HG02852 (cell line): ENCODE measurements at regions not wholly inside any gene's neighbourhood (a gene's known extent, or its start where the extent isn't known, plus 50 kb on each side); places are given as distances from the start of the nearest gene placed in this dataset.
"Not testable (repeated sequence)": the region's sequence is repeated elsewhere in the genome, so short reads cannot be mapped to it uniquely, and the experiment has no call there.

Experiments used
- ATAC-seq: cut with Tn5 transposase; IDR thresholded peaks from one replicate; pipeline ENCODE4 v1.9.1; 2021; ENCODE audit warnings: mild to moderate bottlenecking, moderate library complexity; ENCODE audit not compliant: unreplicated experiment

DNA sequence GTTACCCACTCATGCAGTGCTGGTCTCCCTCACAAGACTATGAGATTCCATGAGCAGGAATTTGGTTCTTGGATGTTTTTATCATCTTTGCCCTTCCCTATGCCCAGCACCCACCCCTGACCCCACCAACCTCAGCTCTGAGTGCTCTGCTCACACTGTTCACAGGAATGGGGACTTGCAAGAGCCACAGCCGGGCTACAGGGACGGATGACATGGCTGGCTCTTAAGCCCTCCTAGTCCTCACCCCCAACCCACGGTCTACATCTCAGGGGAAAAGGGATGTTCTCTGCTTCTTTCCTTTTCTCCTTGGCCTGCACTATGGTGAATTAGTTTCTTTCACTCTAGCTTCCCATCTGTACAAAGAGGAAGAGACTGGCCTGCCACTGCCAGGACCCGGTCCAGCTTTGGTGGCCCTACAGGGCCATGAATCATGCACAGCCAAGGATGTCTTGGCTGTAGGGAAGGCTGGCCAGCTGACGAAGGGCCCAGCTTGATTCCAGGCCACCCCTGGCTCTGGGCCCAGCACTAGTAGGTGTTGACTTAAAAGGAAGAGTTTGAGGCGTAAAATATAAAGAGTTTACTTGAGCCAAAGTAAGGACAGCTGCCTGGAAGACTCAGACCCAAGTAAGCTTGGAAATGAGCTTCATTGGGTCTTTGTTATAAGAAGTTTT lies 79.7 kb upstream of the MTLN start:
- not testable (repeated sequence) for ATAC-seq

DNA sequence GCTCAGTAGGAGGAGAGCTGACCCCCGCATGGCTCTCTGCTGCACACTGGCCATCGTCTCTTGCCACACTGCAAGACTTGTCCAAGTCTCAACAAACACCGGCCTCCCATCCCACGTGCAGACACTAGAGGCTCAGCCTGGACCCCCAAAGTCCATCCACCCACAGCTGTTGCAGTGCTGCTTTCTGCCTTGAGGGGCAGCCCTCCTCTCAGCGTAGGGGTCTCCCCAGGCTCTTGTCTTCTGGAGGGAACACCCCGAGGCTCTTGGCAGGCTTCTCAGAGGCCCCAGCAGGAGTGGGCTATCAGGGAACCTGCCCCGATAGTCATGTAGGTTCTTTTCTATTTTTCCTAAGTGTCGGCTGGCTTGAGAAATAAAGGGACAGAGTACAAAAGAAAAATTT lies 75.5 kb upstream of the MTLN start:
- not testable (repeated sequence) for ATAC-seq

DNA sequence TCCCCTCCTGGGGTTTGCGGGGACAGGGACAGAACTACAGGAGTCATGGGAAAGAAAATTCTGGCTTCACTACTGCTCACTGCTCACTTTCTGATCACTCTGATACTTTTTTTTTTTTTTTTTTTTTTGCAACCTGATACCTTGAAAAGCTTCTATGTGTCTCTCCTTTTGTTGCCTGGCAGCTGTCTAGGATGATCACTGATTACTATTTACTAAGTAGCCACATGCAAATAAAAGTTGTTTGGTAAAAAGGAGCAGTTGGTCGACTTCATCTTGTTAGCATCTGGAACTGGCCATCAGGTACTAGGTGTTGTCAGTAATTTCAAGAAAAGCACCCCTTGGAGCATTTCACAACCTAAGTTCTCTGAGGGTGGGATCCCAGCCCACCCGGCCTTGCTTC lies 74.9 kb upstream of the MTLN start:
- not testable (repeated sequence) for ATAC-seq

GRCh38 chr2:110285002-110285401 lies 72.7 kb upstream of the MTLN start:
- not testable (repeated sequence) for ATAC-seq

- not testable (repeated sequence) for ATAC-seq
Observed at GRCh38 chr2:110280804-110281203, 68.5 kb upstream of the MTLN start.

- ATAC-seq: not testable (repeated sequence)
Observed at GRCh38 chr2:110277054-110277453, 64.7 kb upstream of the MTLN start.

- ATAC-seq: not testable (repeated sequence)
Observed at GRCh38 chr2:110276092-110276491, 63.7 kb upstream of the MTLN start.

DNA sequence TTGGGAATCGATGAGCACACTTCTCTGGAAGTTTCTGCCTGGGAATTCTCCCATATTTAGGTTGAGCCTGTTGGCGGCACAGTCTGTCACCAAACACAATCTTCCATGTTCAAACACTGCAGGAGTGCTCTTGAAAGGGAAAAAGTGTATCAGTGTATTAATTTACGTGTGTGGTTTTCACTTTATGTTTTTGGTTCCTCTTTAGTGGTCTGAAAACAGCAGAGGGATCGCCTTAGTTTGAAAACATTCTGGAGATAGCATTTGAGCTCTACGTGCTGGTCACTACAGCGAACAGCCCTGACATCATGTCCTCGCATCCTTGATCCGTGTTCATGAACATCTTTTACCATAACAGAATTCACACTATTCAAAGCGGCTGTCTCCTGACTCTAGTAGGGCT lies 57.3 kb upstream of the MTLN start:
- ATAC-seq: not testable (repeated sequence)

DNA sequence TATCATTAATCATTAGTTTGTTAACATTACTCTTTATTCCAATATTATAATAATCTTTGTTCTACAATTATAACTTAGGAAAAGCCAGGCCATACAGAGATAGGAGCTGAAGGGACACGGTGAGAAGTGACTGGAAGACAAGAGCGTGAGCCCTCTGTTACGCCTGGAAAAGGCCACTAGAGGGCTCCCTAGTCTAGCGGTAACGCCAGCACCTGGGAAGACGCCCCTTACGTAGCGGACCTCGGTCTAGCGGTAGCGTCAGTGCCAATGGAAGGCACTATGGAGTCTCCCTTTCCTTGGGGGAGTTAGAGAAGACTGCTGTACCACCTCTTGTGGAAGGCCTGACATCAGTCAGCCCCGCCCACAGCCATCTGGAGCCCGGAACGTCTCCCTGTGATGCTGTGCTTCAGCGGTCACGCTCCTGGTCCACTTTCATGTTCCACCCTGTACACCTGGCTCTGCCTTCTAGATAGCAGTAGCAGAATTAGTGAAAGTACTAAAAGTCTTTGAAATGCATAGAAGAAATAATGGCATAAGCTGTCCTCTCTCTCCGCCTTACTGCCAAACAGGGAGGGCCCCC lies 55.6 kb upstream of the MTLN start:
- ATAC-seq: not testable (repeated sequence)

- not testable (repeated sequence) for ATAC-seq
Observed at GRCh38 chr2:110264804-110265203, 52.5 kb upstream of the MTLN start.

DNA sequence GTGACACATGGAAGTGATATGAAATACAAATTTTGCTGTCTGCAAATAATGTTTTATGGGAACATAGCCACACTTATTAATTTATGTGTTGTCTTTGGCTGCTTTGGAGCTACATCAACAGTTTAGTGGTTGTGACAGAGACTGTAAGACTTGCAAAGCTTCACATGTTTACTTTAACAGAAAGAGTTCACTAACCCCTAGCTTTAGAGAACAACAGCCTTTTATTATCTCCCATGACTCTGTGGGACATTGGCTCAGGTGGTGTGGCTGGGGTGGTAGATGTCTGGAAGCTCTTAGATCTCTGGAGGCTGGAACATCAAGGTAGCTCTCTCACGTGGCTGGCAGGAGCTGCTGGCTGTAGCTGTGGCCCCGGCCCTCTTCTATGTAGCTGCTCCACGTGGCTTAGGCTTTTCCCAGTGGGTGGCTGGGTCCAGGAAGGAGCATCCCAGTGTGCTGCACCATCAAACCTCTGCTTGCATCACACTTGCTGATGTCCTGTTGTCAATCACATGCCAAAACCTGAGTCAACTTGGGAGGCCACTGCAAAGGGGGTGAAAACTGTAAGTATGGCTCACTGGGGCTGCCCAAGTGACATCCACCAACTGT lies 51.8 kb upstream of the MTLN start:
- ATAC-seq: not testable (repeated sequence)

- not testable (repeated sequence) for ATAC-seq
Observed at GRCh38 chr2:110263462-110263861, 51.1 kb upstream of the MTLN start.
